Hepatocyte (in vitro differentiated cells): ENCODE measurements at regions not wholly inside any gene's neighbourhood (a gene's known extent, or its start where the extent isn't known, plus 50 kb on each side); places are given as distances from the start of the nearest gene placed in this dataset.

Source experiments
- CTCF ChIP-seq: fragments of 200-600 bp; sonication (generic); IDR thresholded peaks from 2 replicates; pipeline ENCODE4 v1.5.1; 2016; ENCODE audit warnings: antibody characterized with exemption, mild to moderate bottlenecking; ENCODE audit not compliant: poor library complexity
- EZH2phosphoT487 ChIP-seq: fragments of 200-600 bp; sonication (generic); IDR thresholded peaks from one replicate; pipeline ENCODE4 v1.6.1; 2018; ENCODE audit warnings: antibody characterized with exemption, mild to moderate bottlenecking, low read depth, moderate library complexity; ENCODE audit not compliant: unreplicated experiment, severe bottlenecking

DNA sequence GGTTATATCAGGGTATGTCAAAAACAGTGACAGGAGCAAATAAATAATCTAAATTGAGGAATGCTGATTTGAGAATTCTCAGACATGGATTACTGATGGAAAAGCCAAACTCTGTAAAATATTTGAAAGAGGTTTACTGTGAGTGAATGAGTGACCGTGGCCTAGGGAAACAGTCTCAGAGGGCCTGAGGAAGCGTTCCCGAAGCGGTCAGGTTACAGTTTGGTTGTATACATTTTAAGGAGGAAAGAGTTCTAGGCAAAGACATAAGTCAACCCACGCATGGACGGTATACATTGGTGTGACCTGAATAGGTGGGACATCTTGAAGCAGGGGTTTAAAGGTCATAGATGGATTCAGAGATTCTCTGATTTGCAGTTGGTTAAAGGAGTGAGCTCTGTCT lies 771.7 kb downstream of the KCNJ18 start:
- no peak for TF ChIP-seq CTCF
- no peak for TF ChIP-seq EZH2phosphoT487
